NCI-H226 (cell line): ENCODE measurements at regions not wholly inside any gene's neighbourhood (a gene's known extent, or its start where the extent isn't known, plus 50 kb on each side); places are given as distances from the start of the nearest gene placed in this dataset.

ENCODE experiments used
- DNase-seq: peaks from one replicate; pipeline ENCODE4 v3.0.0-alpha.2; 2015

GRCh38 chr6:47149554-47149953 is 107.4 kb upstream of the ADGRF1 start:
- no peak for DNase-seq

DNA sequence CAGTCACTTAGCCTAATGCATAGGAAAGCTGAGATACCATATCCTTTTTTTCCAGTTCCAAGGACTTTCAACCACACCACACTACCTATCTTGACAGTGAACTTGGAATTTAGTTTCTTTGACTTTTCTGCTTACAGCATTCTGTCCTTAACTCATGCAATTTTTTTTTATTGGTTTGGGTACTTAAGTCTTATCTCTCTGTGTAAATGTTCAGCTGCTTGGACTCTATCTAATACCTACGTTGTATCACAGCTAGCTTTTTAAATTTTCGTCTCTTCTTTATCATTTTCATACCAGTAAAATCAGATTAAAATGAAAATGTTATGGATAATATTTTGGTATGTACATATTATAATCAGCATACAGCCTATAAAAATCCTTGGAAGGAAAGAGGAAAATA is 106.9 kb upstream of the ADGRF1 start:
- no peak for DNase-seq

GRCh38 chr6:47147836-47148344 is 105.8 kb upstream of the ADGRF1 start:
- no peak for DNase-seq

- no peak for DNase-seq
Measured at GRCh38 chr6:47147175-47147727, 105.1 kb upstream of the ADGRF1 start.

- DNase-seq: peak; percentile 59
Measured at GRCh38 chr6:47146431-47147174, 104.5 kb upstream of the ADGRF1 start.

- DNase-seq: no peak
Measured at GRCh38 chr6:47145212-47145611, 103.1 kb upstream of the ADGRF1 start.

DNA sequence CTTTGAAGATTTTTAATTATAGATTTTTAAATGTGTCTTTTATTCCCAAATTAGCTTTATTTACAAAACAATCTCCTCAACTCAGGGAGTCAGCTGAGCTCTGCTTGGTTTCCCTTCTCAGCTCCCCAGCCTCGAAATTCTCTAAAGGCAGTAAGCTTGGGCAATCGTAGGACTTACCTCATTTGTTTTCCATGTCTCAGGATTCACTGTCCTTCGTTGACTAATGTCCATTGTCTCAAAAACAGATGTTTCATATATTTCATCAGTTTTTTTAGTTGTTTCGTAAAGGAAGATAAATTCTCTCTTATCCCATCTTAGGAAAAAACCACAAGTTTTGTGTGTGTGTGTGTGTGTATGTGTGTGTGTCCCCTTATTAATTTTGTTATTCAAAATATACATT is 102.2 kb upstream of the ADGRF1 start:
- no peak for DNase-seq

GRCh38 chr6:47141963-47142362 is 99.8 kb upstream of the ADGRF1 start:
- no peak for DNase-seq

GRCh38 chr6:47141171-47141570 is 99.0 kb upstream of the ADGRF1 start:
- DNase-seq: no peak

DNA sequence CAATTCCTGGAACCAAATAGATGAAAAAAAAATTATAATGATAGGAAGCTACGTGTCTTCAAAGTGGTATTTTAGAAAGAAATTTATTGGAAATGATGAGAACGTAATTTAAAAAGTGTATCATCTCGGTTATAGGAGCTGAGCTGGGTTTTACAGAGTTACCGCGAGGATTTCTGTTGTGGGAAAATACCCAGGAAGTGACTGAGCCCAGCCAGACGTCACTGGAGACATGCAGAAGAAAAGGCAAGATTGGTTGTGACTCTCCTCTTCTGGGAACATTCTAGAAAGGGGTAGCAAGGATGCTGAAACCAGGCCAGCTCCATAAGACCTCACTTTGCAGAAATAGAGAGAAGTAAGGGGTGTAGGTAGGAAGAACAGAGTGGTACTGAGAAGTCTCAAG is 95.9 kb upstream of the ADGRF1 start:
- DNase-seq: no peak

- DNase-seq: no peak
Measured at GRCh38 chr6:47137073-47137472, 94.9 kb upstream of the ADGRF1 start.

- DNase-seq: peak; percentile 92
Measured at GRCh38 chr6:47135772-47136171, 93.6 kb upstream of the ADGRF1 start.

GRCh38 chr6:47134476-47135189 is 92.5 kb upstream of the ADGRF1 start:
- peak; percentile 91 for DNase-seq

- peak; percentile 35 for DNase-seq
Measured at GRCh38 chr6:47133230-47134000, 91.3 kb upstream of the ADGRF1 start.

DNA sequence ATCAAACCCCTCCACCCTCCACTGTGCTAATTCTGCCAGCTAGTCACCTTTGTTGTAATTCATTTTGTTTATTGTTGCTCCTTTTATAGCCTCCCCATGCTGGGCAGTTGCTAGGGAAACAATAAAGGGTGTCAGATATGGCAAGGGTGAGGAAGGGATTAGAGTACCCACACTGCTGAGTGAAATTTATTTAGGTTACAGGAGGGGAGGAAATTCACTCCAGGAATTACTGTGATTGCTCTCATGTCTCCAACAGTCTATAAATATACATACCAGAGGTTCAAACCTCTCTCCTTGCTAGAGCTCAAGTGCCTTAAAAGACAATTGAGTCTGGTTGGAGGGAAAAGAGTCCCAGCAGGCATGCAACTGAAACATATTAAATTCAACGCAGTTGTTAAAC is 90.6 kb upstream of the ADGRF1 start:
- DNase-seq: no peak

DNA sequence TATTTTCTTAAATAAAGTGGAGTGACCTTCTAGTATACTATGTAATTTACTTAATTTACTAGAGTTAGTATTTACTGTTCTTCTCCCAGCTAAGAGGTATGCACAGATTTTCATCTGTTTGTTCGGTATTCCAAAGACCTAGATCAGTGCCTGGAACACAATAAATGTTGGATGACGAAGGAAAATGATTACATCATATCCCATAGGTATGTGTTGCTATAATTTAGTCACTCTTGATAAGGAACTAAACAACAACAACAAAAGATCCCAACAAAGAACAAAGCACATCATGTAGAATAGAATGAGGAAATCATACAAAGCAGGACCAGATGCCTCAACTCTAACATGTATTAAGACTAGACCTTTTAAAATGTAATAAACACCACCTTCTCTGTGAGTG is 89.6 kb upstream of the ADGRF1 start:
- DNase-seq: no peak

GRCh38 chr6:47130086-47130485 is 88.0 kb upstream of the ADGRF1 start:
- DNase-seq: no peak

GRCh38 chr6:47129129-47129528 is 87.0 kb upstream of the ADGRF1 start:
- no peak for DNase-seq

DNA sequence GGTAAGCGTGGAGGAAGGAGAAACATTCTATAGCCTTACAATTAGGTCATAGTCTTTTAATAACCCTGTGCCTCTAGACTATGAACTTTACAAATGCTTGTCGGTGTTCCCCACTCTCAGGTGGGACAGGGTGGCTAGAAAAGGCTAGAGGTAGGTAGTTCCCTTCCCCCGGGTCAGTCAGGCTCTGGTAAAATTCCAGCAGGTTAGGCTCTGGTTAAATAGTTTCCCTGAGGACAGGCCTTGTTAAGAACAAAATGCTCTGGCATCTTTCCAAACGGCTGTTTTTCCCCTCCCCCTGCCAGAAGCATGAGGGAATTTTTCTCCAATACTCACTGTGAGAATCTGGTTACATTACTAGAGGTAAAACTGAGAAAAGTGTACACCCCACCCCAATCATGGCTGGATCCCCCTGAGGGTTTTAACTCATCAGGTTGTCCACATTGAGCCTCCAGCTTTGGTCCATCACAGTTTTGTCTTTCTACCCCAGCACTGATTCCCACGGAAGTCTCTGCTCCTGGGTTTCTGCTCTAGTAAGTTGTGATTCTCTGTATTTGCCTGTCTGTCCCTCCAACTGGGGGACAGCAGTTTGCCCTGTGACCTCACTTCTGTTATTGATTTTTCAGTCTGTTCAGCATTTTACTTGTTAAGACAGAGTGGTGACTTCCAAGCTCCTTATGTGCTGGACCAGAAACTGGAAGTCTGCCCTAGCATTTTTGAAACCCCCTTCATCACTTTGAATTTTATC is 84.7 kb upstream of the ADGRF1 start:
- peak; percentile 13 for DNase-seq

DNA sequence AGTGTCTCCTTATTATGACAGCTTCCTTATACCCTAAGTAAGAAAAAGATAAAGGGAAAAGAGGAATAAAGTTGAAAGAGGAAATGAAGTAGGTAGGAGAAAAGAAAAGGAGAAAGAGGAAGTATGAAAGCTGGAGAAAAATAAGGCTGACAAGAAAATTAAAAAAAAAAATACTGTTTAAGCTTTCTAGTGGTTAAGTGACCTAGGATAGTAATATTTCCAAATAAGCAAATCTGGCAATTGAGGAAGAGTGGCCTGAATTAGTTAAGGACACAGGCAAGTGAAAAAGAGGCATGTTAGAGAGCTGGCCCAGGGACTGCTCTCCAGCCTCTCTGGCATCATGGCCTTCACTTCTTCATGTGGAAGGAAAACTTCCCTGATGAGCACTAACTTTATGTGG is 76.5 kb upstream of the ADGRF1 start:
- DNase-seq: no peak

- no peak for DNase-seq
Measured at GRCh38 chr6:47117314-47117713, 75.2 kb upstream of the ADGRF1 start.

DNA sequence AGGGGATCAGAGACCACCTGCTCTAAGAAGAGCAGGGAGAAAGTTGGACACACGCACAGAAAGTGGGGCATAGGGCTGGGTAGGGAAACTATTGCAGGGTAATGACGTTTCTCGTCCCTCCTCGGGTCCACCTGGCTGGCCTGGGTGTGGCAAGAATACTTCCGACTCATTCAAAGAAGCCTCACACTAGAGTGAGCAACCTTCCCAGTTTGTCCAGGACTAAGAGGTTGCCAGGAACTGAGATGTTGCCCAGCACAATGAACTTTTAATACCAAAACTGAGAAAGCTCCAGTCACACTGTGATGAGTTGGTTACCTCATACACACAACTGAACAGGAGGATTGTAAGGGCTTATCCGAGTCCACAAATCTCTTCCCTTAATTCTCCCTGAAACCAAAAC is 74.5 kb upstream of the ADGRF1 start:
- DNase-seq: no peak

- no peak for DNase-seq
Measured at GRCh38 chr6:47116086-47116485, 74.0 kb upstream of the ADGRF1 start.
